ENCODE measurements at regions not wholly inside any gene's neighbourhood (a gene's known extent, or its start where the extent isn't known, plus 50 kb on each side); places are given as distances from the start of the nearest gene placed in this dataset.

DNA sequence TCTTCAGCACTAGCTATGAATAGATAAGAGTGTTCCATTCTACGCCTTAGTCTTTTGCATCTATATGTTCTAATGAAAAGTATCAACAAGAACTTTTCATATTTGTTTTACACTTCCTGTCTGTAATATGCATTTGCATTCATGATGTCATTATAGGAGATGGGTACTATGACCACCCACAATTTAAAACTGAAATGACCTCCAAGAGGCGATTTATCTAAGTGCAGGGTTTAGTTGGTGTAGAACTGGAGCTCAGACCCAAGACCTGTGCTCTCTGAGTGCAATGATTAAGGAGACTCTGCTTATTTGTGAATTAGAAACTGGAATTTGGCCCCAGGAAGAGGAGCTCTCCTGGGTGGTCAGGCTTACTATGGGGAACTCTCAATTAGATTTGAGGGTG lies 289.1 kb downstream of the ETS1 start:
- ATAC-seq, result no peak
- TF ChIP-seq GLIS3 (CRISPR knock-in tag; IDR thresholded peaks at IDR 0.05), result no peak
- TF ChIP-seq ZFP3 (CRISPR knock-in tag; IDR thresholded peaks at IDR 0.05), result no peak

DNA sequence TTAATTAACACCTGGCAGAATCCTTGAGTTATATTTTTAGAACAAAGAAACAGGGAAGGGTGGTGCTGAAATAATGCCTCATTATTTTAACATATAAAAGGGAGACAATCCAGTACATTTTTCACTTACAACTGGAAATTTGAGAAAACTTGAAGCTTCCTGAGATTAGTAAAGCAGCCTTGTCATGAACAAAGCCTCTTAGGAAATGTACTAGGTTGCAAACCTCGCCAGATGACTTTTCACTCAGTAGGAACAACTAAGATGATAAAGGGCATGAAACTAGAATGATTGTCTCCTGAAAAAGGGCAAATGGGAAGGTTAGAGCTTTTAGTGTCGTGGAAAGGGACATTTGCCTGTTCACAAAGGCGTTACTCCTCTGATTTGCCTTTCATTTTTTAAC lies 289.6 kb downstream of the ETS1 start:
- TF ChIP-seq ISL1 (CRISPR knock-in tag; IDR thresholded peaks at IDR 0.05) (no peak), ZNF70 (CRISPR knock-in tag; IDR thresholded peaks at IDR 0.05) (no peak), ARNTL (CRISPR knock-in tag; IDR thresholded peaks at IDR 0.05; ENCODE audit: borderline replicate concordance, low read depth) (no peak), ZC3H10 (CRISPR knock-in tag; IDR thresholded peaks at IDR 0.05) (no peak), ZNF565 (CRISPR knock-in tag; conservative IDR thresholded peaks at IDR 0.05; ENCODE audit: low read depth) (no peak)
- TF ChIP-seq, protein P1, sequence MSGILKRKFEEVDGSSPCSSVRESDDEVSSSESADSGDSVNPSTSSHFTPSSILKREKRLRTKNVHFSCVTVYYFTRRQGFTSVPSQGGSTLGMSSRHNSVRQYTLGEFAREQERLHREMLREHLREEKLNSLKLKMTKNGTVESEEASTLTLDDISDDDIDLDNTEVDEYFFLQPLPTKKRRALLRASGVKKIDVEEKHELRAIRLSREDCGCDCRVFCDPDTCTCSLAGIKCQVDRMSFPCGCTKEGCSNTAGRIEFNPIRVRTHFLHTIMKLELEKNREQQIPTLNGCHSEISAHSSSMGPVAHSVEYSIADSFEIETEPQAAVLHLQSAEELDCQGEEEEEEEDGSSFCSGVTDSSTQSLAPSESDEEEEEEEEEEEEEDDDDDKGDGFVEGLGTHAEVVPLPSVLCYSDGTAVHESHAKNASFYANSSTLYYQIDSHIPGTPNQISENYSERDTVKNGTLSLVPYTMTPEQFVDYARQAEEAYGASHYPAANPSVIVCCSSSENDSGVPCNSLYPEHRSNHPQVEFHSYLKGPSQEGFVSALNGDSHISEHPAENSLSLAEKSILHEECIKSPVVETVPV (CRISPR knock-in tag; IDR thresholded peaks at IDR 0.05), result no peak
- ATAC-seq, result no peak

DNA sequence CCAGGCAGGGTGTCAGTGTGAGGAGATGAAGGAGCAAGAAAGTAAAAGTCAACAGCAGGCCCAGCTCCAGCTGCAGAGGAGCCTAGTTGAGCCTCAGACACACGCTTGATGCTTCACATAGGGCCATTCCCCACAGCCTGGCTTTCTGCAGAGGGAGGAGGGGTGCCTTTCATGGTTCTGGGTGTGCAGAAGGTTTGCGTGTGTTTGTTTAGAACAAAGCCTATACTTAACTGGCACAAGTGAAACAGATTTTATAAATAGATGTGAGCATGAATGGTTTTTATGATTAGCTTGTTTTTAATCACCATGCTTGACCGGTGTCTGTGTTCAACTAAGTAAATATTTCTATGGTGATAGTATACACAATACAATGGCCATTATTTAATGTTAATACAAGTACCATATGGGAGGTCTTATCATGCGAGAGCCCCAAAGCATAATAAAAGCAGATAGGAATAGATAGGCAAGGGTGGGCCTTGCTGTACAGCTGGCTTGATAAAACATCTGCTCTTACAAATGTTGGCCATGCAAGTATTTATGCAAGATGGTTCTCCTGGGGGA lies 290.2 kb downstream of the ETS1 start:
- ATAC-seq, result no peak
- TF ChIP-seq ISL1 (CRISPR knock-in tag; IDR thresholded peaks at IDR 0.05), result no peak
- TF ChIP-seq CSDC2 (CRISPR knock-in tag; IDR thresholded peaks at IDR 0.05), result no peak
- no peak for TF ChIP-seq PATZ1 (CRISPR knock-in tag; IDR thresholded peaks at IDR 0.05; ENCODE audit: borderline replicate concordance)
- TF ChIP-seq RARB (CRISPR knock-in tag; IDR thresholded peaks at IDR 0.05), result no peak
- no peak for TF ChIP-seq ZNF70 (CRISPR knock-in tag; IDR thresholded peaks at IDR 0.05)
- TF ChIP-seq ZC3H10 (CRISPR knock-in tag; IDR thresholded peaks at IDR 0.05), result no peak
- no peak for TF ChIP-seq BACH2 (CRISPR knock-in tag; IDR thresholded peaks at IDR 0.05; ENCODE audit: borderline replicate concordance)
- TF ChIP-seq TCF4 (CRISPR knock-in tag; IDR thresholded peaks at IDR 0.05; ENCODE audit: borderline replicate concordance), result peak; percentile 23; the same call in 1 of the 2 replicates

- TF ChIP-seq ARNTL (CRISPR knock-in tag; IDR thresholded peaks at IDR 0.05; ENCODE audit: borderline replicate concordance, low read depth) (no peak), OSR1 (CRISPR knock-in tag; IDR thresholded peaks at IDR 0.05) (no peak), CSDC2 (CRISPR knock-in tag; IDR thresholded peaks at IDR 0.05) (no peak), PATZ1 (CRISPR knock-in tag; IDR thresholded peaks at IDR 0.05; ENCODE audit: borderline replicate concordance) (no peak), ESRRG (CRISPR knock-in tag; IDR thresholded peaks at IDR 0.05) (no peak), ZNF565 (CRISPR knock-in tag; conservative IDR thresholded peaks at IDR 0.05; ENCODE audit: low read depth) (no peak), ISL1 (CRISPR knock-in tag; IDR thresholded peaks at IDR 0.05) (no peak), TCF4 (CRISPR knock-in tag; IDR thresholded peaks at IDR 0.05; ENCODE audit: borderline replicate concordance) (no peak), ZFP3 (CRISPR knock-in tag; IDR thresholded peaks at IDR 0.05) (no peak), BACH2 (CRISPR knock-in tag; IDR thresholded peaks at IDR 0.05; ENCODE audit: borderline replicate concordance) (no peak)
- no peak for ATAC-seq
These were observed 292.7 kb downstream of the ETS1 start for GRCh38 chr11:128294671-128295050.

- TF ChIP-seq TCF4 (CRISPR knock-in tag; IDR thresholded peaks at IDR 0.05; ENCODE audit: borderline replicate concordance) (no peak), GLIS3 (CRISPR knock-in tag; IDR thresholded peaks at IDR 0.05) (no peak), TOX (CRISPR knock-in tag; IDR thresholded peaks at IDR 0.05; ENCODE audit: borderline replicate concordance) (no peak), ZNF70 (CRISPR knock-in tag; IDR thresholded peaks at IDR 0.05) (no peak), POU6F1 (CRISPR knock-in tag; IDR thresholded peaks at IDR 0.05; ENCODE audit: borderline replicate concordance, low read depth) (no peak), ZFP30 (CRISPR knock-in tag; IDR thresholded peaks at IDR 0.05) (no peak)
- TF ChIP-seq, protein P1 (CRISPR knock-in tag; IDR thresholded peaks at IDR 0.05), result no peak
- no peak for ATAC-seq
These were observed 293.2 kb downstream of the ETS1 start for GRCh38 chr11:128294001-128294670.
